MCF 10A (cell line): ENCODE measurements at regions not wholly inside any gene's neighbourhood (a gene's known extent, or its start where the extent isn't known, plus 50 kb on each side); places are given as distances from the start of the nearest gene placed in this dataset.

Source experiments
- BruUV-seq: library from RNA; stranded (reverse); fragments of 400-500 nt; replicated peaks from 2 replicates; lab custom pipeline; 2021; lab: Mats Ljungman, UMichigan
- CTCF ChIA-PET: fragments of 300-600 bp; sonication (Branson Sonifier 250); formaldehyde crosslinking; extraction: SDS; loops from one replicate; lab custom pipeline; 2021; ENCODE audit warnings: antibody characterized with exemption, inconsistent platforms; lab: Yijun Ruan, JAX
- POLR2A ChIA-PET: fragments of 300-600, 350-650 bp; sonication (Branson Sonifier 250); formaldehyde crosslinking; extraction: SDS; loops from one replicate; lab custom pipeline; 2020; ENCODE audit warnings: antibody characterized with exemption, inconsistent platforms; lab: Yijun Ruan, JAX
- DNase-seq: peaks from one replicate; pipeline ENCODE4 v3.0.0-alpha.2; 2018; ENCODE audit not compliant: unreplicated experiment
- H3K27ac Mint-ChIP-seq: one replicate; pipeline ENCODE4 v1.8.0; 2022; ENCODE audit warnings: mild to moderate bottlenecking, low read depth, mixed read lengths; ENCODE audit not compliant: unreplicated experiment
- H3K27me3 Mint-ChIP-seq: one replicate; pipeline ENCODE4 v1.8.0; 2022; ENCODE audit warnings: mixed read lengths; ENCODE audit not compliant: insufficient read depth, unreplicated experiment
- H3K36me3 Mint-ChIP-seq: one replicate; pipeline ENCODE4 v1.8.0; 2022; ENCODE audit warnings: mild to moderate bottlenecking, moderate library complexity, mixed read lengths; ENCODE audit not compliant: insufficient read depth, unreplicated experiment
- H3K4me1 Mint-ChIP-seq: one replicate; pipeline ENCODE4 v1.8.0; 2022; ENCODE audit warnings: mixed read lengths; ENCODE audit not compliant: insufficient read depth, unreplicated experiment
- H3K4me3 Mint-ChIP-seq: one replicate; pipeline ENCODE4 v1.8.0; 2022; ENCODE audit warnings: mild to moderate bottlenecking, moderate library complexity, mixed read lengths; ENCODE audit not compliant: unreplicated experiment
- H3K9me3 Mint-ChIP-seq: one replicate; pipeline ENCODE4 v1.8.0; 2022; ENCODE audit warnings: mixed read lengths; ENCODE audit not compliant: unreplicated experiment
- CTCF ChIP-seq: fragments of 200-600 bp; IDR thresholded peaks from one replicate; pipeline ENCODE4 v1.8.0; 2022; ENCODE audit warnings: antibody characterized with exemption, mild to moderate bottlenecking; ENCODE audit not compliant: unreplicated experiment
- intact Hi-C: fragments of 100-400 bp; cut with micrococcal nuclease; formaldehyde crosslinking; loops from 2 replicates; pipeline ENCODE4 v1.14.1; 2022

DNA sequence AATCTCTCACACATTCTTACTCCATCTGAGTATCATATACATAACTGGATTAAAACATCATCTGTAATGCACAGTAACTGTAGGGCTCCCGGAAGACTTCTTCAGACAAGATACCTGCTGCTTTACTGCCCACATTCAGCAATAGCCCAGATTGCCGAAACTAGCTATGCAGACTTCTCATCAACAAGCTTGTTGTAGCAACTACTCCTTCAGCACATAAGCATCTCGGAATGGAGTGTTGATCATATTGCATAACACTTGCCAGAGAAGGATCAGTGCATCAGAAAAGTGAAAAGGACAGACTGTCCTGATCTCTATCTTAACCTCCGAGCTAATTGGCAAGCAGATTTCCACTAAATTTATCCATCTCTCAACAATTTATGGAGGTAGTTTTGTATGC is 354.6 kb upstream of the C1orf87 start:
- Mint-ChIP-seq H3K4me3 (no peak overlapping the region), H3K36me3 (no peaks in the 10 kb centered on the region), H3K4me1 (no peaks in the 10 kb centered on the region), H3K27ac (no peak overlapping the region), H3K9me3 (peaks cover 3% of the 10 kb centered on the region), H3K27me3 (no peaks in the 10 kb centered on the region)
- ChIA-PET CTCF (no interaction called here), POLR2A (no interaction called here)
- no peak for DNase-seq
- no peak for TF ChIP-seq CTCF
- BruUV-seq: no TSS peak
- intact Hi-C loops: no loop called here

DNA sequence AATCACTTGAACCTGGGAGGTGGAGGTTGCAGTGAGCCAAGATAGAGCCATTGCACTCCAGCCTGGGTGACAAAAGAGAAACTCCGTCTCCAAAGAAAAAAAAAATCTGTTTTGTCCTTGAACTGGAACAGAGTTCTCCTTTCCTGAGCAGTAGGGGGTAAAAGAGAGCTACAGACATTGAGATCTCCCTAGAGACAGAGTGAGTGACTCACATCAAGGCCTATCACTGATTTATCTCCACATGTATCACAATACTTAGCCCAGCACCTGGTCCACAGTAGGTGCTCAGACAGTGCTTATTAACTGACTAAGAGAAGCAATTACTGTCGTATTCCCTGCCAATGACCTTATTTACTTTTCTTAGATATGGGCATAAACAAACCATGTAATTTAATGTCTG is 354.1 kb upstream of the C1orf87 start:
- TF ChIP-seq CTCF: no peak
- no peak overlapping the region for H3K4me3 Mint-ChIP-seq
- BruUV-seq: no TSS peak
- intact Hi-C loops: no loop called here
- no peak overlapping the region for H3K27ac Mint-ChIP-seq
- no peaks in the 10 kb centered on the region for H3K4me1 Mint-ChIP-seq
- H3K36me3 Mint-ChIP-seq: no peaks in the 10 kb centered on the region
- CTCF ChIA-PET: no interaction called here
- POLR2A ChIA-PET: no interaction called here
- H3K9me3 Mint-ChIP-seq: no peaks in the 10 kb centered on the region
- no peaks in the 10 kb centered on the region for H3K27me3 Mint-ChIP-seq
- DNase-seq: no peak

- Mint-ChIP-seq H3K27ac (no peak overlapping the region), H3K9me3 (no peaks in the 10 kb centered on the region), H3K36me3 (no peaks in the 10 kb centered on the region), H3K4me3 (no peak overlapping the region), H3K4me1 (no peaks in the 10 kb centered on the region), H3K27me3 (no peaks in the 10 kb centered on the region)
- POLR2A ChIA-PET: no interaction called here
- intact Hi-C loops: no loop called here
- CTCF ChIA-PET: interaction anchor here (0.6 kb wide), 1 partner anchor 1757 kb away, joined by 3 read pairs; no protein-coding TSS in a partner anchor
- BruUV-seq: no TSS peak
- no peak for DNase-seq
- TF ChIP-seq CTCF: no peak
These were observed 353.6 kb upstream of the C1orf87 start for GRCh38 chr1:60427194-60427593.

GRCh38 chr1:60425528-60425927 is 352.0 kb upstream of the C1orf87 start:
- Mint-ChIP-seq H3K27me3 (no peaks in the 10 kb centered on the region), H3K4me3 (no peak overlapping the region), H3K27ac (no peak overlapping the region), H3K9me3 (no peaks in the 10 kb centered on the region), H3K4me1 (no peaks in the 10 kb centered on the region), H3K36me3 (no peaks in the 10 kb centered on the region)
- no TSS peak for BruUV-seq
- intact Hi-C loops: no loop called here
- CTCF ChIA-PET: interaction anchor here (0.7 to 1.1 kb wide), 6 partner anchors 13 to 601 kb away, joined by 3 to 5 read pairs (median 3); no protein-coding TSS in a partner anchor
- peak; percentile 5 for TF ChIP-seq CTCF
- peak; percentile 32 for DNase-seq
- POLR2A ChIA-PET: interaction anchor here (0.7 kb wide), 1 partner anchor 919 kb away, joined by 3 read pairs; no protein-coding TSS in a partner anchor
